ENCODE measurements at regions not wholly inside any gene's neighbourhood (a gene's known extent, or its start where the extent isn't known, plus 50 kb on each side); places are given as distances from the start of the nearest gene placed in this dataset.
A peak's percentile ranks its signal among the peaks of the same experiment; 100 is the strongest.
"Not testable (repeated sequence)": the region's sequence is repeated elsewhere in the genome, so short reads cannot be mapped to it uniquely, and the experiment has no call there.

- DNase-seq (ENCODE audit: low read depth in 4 of 4, low spot score in 3 of 4), result no peak
Measured at GRCh38 chr12:72723732-72724131, 451.6 kb downstream of the TRHDE start.

- no peak for DNase-seq (ENCODE audit: low read depth in 4 of 4, low spot score in 3 of 4)
Measured at GRCh38 chr12:72729451-72730010, 457.4 kb downstream of the TRHDE start.

- DNase-seq (ENCODE audit: low read depth in 4 of 4, low spot score in 3 of 4), result no peak
Measured at GRCh38 chr12:72734581-72734980, 462.4 kb downstream of the TRHDE start.

GRCh38 chr12:72738811-72739210 is 466.6 kb downstream of the TRHDE start:
- no peak for DNase-seq (ENCODE audit: low read depth in 4 of 4, low spot score in 3 of 4)

- no peak for DNase-seq (ENCODE audit: low read depth in 4 of 4, low spot score in 3 of 4)
Measured at GRCh38 chr12:72740064-72740463, 467.9 kb downstream of the TRHDE start.

- DNase-seq (ENCODE audit: low read depth in 4 of 4, low spot score in 3 of 4), result no peak
Measured at GRCh38 chr12:72742568-72742967, 470.4 kb downstream of the TRHDE start.

- DNase-seq (ENCODE audit: low read depth in 4 of 4, low spot score in 3 of 4), result no peak
Measured at GRCh38 chr12:72746048-72746447, 473.9 kb downstream of the TRHDE start.

- DNase-seq (ENCODE audit: low read depth in 4 of 4, low spot score in 3 of 4), result no peak
Measured at GRCh38 chr12:72747111-72747849, 475.1 kb downstream of the TRHDE start.

- DNase-seq (ENCODE audit: low read depth in 4 of 4, low spot score in 3 of 4), result no peak
Measured at GRCh38 chr12:72748971-72749370, 476.8 kb downstream of the TRHDE start.

- no peak for DNase-seq (ENCODE audit: low read depth in 4 of 4, low spot score in 3 of 4)
Measured at GRCh38 chr12:72753571-72753970, 481.4 kb downstream of the TRHDE start.

GRCh38 chr12:72754026-72754425 is 481.9 kb downstream of the TRHDE start:
- not testable (repeated sequence) for DNase-seq (ENCODE audit: low read depth in 4 of 4, low spot score in 3 of 4)

- DNase-seq (ENCODE audit: low read depth in 4 of 4, low spot score in 3 of 4), result no peak
Measured at GRCh38 chr12:72766517-72766916, 494.3 kb downstream of the TRHDE start.

GRCh38 chr12:72774023-72774422 is 501.9 kb downstream of the TRHDE start:
- no peak for DNase-seq (ENCODE audit: low read depth in 4 of 4, low spot score in 3 of 4)

GRCh38 chr12:72777806-72778205 is 505.6 kb downstream of the TRHDE start:
- DNase-seq (ENCODE audit: low read depth in 4 of 4, low spot score in 3 of 4), result no peak

GRCh38 chr12:72790273-72790672 is 518.1 kb downstream of the TRHDE start:
- DNase-seq (ENCODE audit: low read depth in 4 of 4, low spot score in 3 of 4), result no peak

GRCh38 chr12:72792889-72793288 is 520.7 kb downstream of the TRHDE start:
- no peak for DNase-seq (ENCODE audit: low read depth in 4 of 4, low spot score in 3 of 4)

- DNase-seq (ENCODE audit: low read depth in 4 of 4, low spot score in 3 of 4), result no peak
Measured at GRCh38 chr12:72793796-72794195, 521.6 kb downstream of the TRHDE start.

GRCh38 chr12:72815421-72815820 is 543.3 kb downstream of the TRHDE start:
- DNase-seq (ENCODE audit: low read depth in 4 of 4, low spot score in 3 of 4), result no peak

- DNase-seq (ENCODE audit: low read depth in 4 of 4, low spot score in 3 of 4), result no peak
Measured at GRCh38 chr12:72828662-72829324, 556.6 kb downstream of the TRHDE start.

- DNase-seq (ENCODE audit: low read depth in 4 of 4, low spot score in 3 of 4), result no peak
Measured at GRCh38 chr12:72829838-72830237, 557.7 kb downstream of the TRHDE start.

- DNase-seq (ENCODE audit: low read depth in 4 of 4, low spot score in 3 of 4), result no peak
Measured at GRCh38 chr12:72832024-72832423, 559.9 kb downstream of the TRHDE start.

GRCh38 chr12:72836194-72836593 is 564.0 kb downstream of the TRHDE start:
- DNase-seq (ENCODE audit: low read depth in 4 of 4, low spot score in 3 of 4), result peak in 1 of 4 donors; percentile 27

Measured in left renal pelvis (tissue), 4 donors.